ENCODE measurements at regions not wholly inside any gene's neighbourhood (a gene's known extent, or its start where the extent isn't known, plus 50 kb on each side); places are given as distances from the start of the nearest gene placed in this dataset.
"Not testable (repeated sequence)": the region's sequence is repeated elsewhere in the genome, so short reads cannot be mapped to it uniquely, and the experiment has no call there.

- no peak for DNase-seq (ENCODE audit: low read depth)
Observed at GRCh38 chr5:101047181-101047580, 144.1 kb upstream of the ST8SIA4 start.

DNA sequence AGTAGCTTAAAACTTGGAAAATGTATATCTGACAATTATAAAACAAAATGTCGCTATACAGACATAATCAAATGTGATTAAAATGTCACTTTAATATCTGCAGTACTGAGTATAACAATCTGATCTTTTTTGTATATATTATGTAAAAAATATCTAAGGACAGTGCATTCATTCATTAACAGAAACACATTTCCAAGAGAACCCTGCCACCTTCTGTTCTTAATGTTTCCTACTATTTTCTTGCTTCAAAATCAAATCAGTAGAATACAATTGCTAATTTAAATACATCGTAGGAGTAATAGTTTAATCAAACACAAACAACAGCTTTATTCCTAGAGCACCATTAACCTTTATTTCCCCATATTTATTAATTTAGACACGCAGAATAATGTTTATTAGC, 142.6 kb upstream of the ST8SIA4 start:
- no peak for DNase-seq (ENCODE audit: low read depth)

GRCh38 chr5:101040002-101040401, 136.9 kb upstream of the ST8SIA4 start:
- not testable (repeated sequence) for DNase-seq (ENCODE audit: low read depth)

GRCh38 chr5:101036778-101037177, 133.7 kb upstream of the ST8SIA4 start:
- no peak for DNase-seq (ENCODE audit: low read depth)

GRCh38 chr5:101035425-101035824, 132.3 kb upstream of the ST8SIA4 start:
- no peak for DNase-seq (ENCODE audit: low read depth)

DNA sequence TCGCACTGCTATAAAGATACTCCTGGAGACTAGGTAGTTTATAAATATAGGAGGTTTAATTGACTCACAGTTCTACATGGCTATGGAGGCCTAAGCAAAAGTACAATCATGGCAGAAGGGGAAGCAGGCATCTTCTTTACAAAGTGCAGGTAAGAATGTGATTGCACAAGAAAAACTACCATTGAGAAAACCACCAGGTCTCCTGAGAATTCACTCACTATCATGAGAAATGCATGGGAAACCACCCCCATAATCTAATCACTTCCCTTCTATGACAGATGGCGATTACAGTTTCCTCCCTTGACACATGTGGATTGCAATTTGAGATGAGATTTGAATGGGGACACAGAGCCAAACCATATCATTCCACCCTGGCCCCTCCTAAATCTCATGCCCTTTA, 121.2 kb upstream of the ST8SIA4 start:
- no peak for DNase-seq (ENCODE audit: low read depth)

- DNase-seq (ENCODE audit: low read depth), result no peak
Observed at GRCh38 chr5:101018299-101018698, 115.2 kb upstream of the ST8SIA4 start.

GRCh38 chr5:101012880-101013279, 109.8 kb upstream of the ST8SIA4 start:
- no peak for DNase-seq (ENCODE audit: low read depth)

DNA sequence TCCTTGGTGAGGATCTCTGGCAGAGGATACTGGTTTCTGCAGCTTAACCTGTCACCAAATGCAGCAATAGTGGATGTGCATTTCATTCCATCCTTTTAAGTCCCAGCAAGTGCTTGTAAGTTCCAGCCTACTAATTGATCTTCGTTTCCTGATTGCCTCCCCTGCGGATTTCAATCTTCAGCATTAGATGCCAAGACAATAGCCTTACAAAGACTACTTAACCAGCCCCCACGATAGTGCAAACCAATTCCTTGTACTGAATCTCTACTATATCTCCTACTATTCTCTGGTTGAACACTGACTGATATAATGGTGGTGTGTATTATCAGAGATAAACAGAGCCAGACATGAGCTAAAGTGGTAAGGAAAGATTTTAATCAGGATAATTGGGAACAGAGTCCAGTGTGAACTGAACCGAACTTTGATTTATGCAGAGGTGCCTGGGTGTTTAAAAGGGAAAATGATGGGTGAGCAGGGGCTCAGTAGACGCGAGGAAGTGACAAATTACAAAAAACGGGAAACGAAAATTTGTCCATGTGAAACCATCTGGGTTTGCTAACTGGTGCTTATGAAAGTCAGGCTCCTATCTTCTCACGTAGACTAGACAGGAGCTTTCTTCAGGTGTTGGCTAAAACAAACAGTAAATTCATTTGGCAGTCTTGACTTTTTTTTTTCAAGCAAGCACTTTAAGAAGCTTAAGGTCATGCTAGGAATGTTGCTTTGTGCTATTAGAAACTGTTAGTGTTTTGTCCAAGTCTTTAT, 106.9 kb upstream of the ST8SIA4 start:
- DNase-seq (ENCODE audit: low read depth), result no peak

GRCh38 chr5:100992354-100992753, 89.3 kb upstream of the ST8SIA4 start:
- no peak for DNase-seq (ENCODE audit: low read depth)

DNA sequence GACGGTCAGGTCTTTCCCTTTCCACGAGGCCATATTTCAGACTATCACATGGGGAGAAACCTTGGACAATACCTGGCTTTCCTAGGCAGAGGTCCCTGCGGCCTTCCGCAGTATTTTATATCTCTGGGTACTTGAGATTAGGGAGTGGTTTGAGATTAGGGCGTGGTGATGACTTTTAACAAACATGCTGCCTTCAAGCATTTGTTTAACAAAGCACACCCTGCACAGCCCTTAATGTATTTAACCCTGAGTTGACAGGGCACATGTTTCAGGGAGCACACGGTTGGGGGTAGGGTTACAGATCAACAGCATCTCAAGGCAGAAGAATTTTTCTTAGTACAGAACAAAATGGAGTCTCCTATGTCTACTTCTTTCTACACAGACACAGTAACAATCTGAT, 80.5 kb upstream of the ST8SIA4 start:
- DNase-seq (ENCODE audit: low read depth), result not testable (repeated sequence)

GRCh38 chr5:100974082-100974481, 71.0 kb upstream of the ST8SIA4 start:
- DNase-seq (ENCODE audit: low read depth), result no peak

- DNase-seq (ENCODE audit: low read depth), result no peak
Observed at GRCh38 chr5:100970646-100971255, 67.7 kb upstream of the ST8SIA4 start.

- DNase-seq (ENCODE audit: low read depth), result no peak
Observed at GRCh38 chr5:100965291-100965690, 62.2 kb upstream of the ST8SIA4 start.
